Esophagus (tissue), 2 donors: ENCODE measurements at regions not wholly inside any gene's neighbourhood (a gene's known extent, or its start where the extent isn't known, plus 50 kb on each side); places are given as distances from the start of the nearest gene placed in this dataset.
"Not testable (repeated sequence)": the region's sequence is repeated elsewhere in the genome, so short reads cannot be mapped to it uniquely, and the experiment has no call there.

Experiments used
- H3K27ac ChIP-seq, 2 donors: one replicate each; pipeline ENCODE4 v1.5.1; 2013; ENCODE audit warnings: low read depth in 2 of 2, mild to moderate bottlenecking in 2 of 2, inconsistent platforms in 1 of 2, low read length in 1 of 2, moderate library complexity in 1 of 2
- H3K27me3 ChIP-seq, 2 donors: one replicate each; pipeline ENCODE4 v1.6.1; 2013; ENCODE audit warnings: low read length in 2 of 2, control low read depth in 1 of 2, mild to moderate bottlenecking in 1 of 2; ENCODE audit not compliant: insufficient read depth in 2 of 2, control insufficient read depth in 1 of 2
- H3K36me3 ChIP-seq, 2 donors: one replicate each; pipeline ENCODE4 v1.6.1; 2013; ENCODE audit warnings: low read length in 1 of 2; ENCODE audit not compliant: control insufficient read depth in 2 of 2, insufficient read depth in 2 of 2
- H3K4me1 ChIP-seq, 2 donors: one replicate each; pipeline ENCODE4 v1.6.1; 2013; ENCODE audit warnings: low read length in 1 of 2; ENCODE audit not compliant: control insufficient read depth in 2 of 2, insufficient read depth in 2 of 2
- H3K4me3 ChIP-seq, 2 donors: one replicate each; pipeline ENCODE4 v1.5.1; 2013; ENCODE audit warnings: low read length in 2 of 2, mild to moderate bottlenecking in 2 of 2, low read depth in 1 of 2, moderate library complexity in 1 of 2
- H3K9me3 ChIP-seq, 2 donors: one replicate each; pipeline ENCODE4 v1.6.1; 2013; ENCODE audit warnings: mild to moderate bottlenecking in 2 of 2, low read depth in 1 of 2, low read length in 1 of 2, moderate library complexity in 1 of 2; ENCODE audit not compliant: control insufficient read depth in 2 of 2, insufficient read depth in 1 of 2
- WGBS, 2 donors: extraction: QIAGEN DNeasy Blood & Tissue Kit; methylation state at CpG; one replicate each; pipeline ENCODE4 v1.1.7; 2013; 5-methylcytosine and 5-hydroxymethylcytosine counted together
- donor health status: healthy with polysubstance abuse.
- donor health status: Bipolar disorder and iron deficiency.

DNA sequence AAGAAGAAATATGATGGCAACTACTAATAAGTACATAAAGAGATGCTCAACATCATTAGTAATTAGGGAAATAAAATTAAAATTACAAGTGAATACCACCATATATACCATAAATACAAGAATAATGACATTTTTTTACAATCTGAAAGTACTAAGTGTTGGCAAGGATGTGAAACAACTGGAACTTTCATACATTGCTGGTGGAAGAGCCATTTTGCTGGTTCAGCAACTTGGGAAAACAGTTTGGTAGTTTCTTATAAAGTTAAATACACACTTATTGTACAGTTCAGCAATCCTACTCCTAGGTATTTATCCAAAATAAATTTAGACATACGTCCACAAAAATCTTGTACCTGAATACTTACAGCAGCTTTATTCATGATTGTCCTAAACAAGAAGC, 192.9 kb downstream of the CARTPT start:
- no peak overlapping the region for H3K27ac ChIP-seq
- WGBS, 2 donors: 94 to 98% methylated on average over 1 of the region's 1 CpG

DNA sequence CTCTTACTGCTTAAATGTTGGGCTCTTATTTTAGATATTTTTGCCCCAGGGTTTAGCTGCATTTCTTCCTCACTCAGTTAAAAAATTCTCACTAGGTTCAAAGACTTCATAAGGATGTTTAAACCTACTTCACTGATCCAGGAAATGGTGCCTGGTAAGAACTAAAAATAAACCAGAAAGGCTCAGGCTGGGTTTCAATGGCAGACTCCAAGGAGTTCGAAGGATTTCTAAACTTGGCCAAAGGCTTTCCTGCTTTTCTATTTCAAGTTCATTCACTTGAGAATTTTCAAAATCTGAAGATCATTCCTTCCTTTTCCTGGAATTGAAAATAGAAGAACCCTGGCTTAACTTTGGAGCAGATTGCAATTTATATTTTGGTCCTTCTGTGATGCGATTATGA, 193.0 kb upstream of the MAP1B start:
- Histone ChIP-seq H3K4me1 (no peaks in the 10 kb centered on the region), H3K27ac (no peak overlapping the region), H3K9me3 (no peaks in the 10 kb centered on the region), H3K27me3 (no peaks in the 10 kb centered on the region), H3K4me3 (no peak overlapping the region), H3K36me3 (no peaks in the 10 kb centered on the region)
- 70 to 77% methylated on average over 2 of the region's 2 CpGs for WGBS, 2 donors

More for the DNA sequence above, 192.9 kb downstream of the CARTPT start:
- H3K27me3 ChIP-seq: no peaks in the 10 kb centered on the region
- no peak overlapping the region for H3K4me3 ChIP-seq
- no peaks in the 10 kb centered on the region for H3K9me3 ChIP-seq
- H3K4me1 ChIP-seq: peaks cover 0 to 3% of the 10 kb centered on the region in 2 donors
- H3K36me3 ChIP-seq: no peaks in the 10 kb centered on the region

DNA sequence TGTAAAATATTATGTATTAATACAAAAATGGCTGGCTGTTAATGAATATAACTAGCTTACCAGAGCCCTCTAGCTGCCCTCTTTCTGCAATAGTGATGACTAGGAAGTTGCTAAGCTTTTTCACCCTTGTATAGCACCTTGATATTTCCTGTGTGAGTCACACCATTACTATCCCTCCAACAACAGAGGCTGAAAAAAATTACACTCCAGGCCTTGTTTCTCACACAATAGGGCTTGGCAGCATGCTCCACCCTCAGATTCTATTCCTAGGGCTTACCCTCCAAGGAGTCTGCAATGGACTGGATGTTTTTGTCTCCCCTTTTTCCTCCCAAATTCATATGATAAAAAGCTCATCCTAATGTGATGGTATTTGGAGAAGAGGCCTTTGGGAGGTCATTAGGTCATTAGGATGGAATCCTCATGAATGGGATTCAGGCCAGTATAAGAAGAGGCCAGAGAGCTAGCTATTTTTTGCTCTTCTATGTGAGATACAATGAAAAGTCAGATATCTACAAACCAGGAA, 184.6 kb upstream of the MAP1B start:
- H3K36me3 ChIP-seq: no peaks in the 10 kb centered on the region
- H3K27me3 ChIP-seq: no peaks in the 10 kb centered on the region
- H3K9me3 ChIP-seq: peaks cover 0 to 4% of the 10 kb centered on the region in 2 donors
- no peak overlapping the region for H3K4me3 ChIP-seq
- H3K4me1 ChIP-seq: peaks cover 0 to 2% of the 10 kb centered on the region in 2 donors
- no peak overlapping the region for H3K27ac ChIP-seq

DNA sequence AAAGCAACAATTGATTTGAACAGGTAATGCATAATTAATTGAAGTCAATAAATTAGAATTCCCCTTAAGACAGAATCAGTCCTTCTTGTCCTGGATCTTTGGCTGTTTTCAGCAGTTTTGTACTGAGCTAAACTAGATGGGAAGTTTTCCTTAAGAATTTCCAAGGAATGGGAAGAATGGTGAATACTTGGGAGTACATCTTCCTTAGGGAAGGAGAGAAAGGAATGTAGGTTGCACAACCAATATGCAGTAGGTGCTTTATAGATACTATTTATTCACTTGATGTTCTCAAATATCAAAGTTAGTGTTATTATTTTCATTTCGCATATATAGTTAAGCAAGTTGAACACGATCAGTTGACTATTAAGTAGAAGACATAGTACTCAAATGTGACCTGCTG, 183.5 kb upstream of the MAP1B start:
- Histone ChIP-seq H3K9me3 (peaks cover 0 to 4% of the 10 kb centered on the region in 2 donors), H3K36me3 (no peaks in the 10 kb centered on the region), H3K27me3 (no peaks in the 10 kb centered on the region), H3K4me3 (no peak overlapping the region), H3K4me1 (peaks cover 0 to 2% of the 10 kb centered on the region in 2 donors), H3K27ac (no peak overlapping the region)
- WGBS, 2 donors: 96 to 97% methylated on average over 2 of the region's 2 CpGs

DNA sequence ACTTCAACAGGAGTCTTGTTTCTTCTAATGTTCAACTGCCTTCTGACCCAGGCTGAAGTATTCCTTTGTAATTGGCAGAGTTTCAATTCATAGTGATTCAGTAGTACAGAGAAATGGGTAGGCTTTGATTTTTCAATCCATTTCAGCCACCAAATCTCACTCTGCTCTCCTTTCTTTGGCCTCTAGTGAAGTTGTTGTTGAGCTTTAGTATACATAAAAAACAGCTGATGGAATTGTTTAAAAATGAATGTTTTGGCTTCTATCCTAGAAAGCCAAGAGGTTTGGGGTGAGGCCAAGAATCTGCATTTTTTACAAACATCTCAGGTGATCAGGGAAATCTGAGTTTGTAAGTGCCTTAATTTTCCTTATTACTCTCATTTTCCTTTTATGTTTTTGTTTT, 182.9 kb upstream of the MAP1B start:
- H3K4me3 ChIP-seq: no peak overlapping the region
- peaks cover 0 to 4% of the 10 kb centered on the region in 2 donors for H3K9me3 ChIP-seq
- peaks cover 0 to 2% of the 10 kb centered on the region in 2 donors for H3K4me1 ChIP-seq
- no peaks in the 10 kb centered on the region for H3K36me3 ChIP-seq
- H3K27me3 ChIP-seq: no peaks in the 10 kb centered on the region
- H3K27ac ChIP-seq: no peak overlapping the region

DNA sequence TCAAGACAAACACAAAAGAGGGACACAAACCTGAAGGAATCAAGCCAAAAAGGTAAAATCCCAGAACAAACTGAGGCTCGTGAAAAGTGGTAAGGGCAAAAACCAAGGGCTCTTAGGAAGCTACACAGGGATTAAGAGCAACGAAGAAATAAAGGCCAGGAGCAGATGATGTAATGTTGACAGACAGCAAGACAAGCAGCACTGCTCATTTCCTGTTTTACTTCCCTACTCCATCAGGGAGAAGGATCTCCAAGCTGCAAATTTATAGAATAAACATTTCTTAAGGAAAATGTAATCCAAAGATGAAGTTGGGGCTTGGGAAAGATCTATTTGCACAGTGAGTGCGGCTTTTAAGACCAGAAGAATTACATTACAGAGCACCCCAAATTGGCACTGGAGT, 182.3 kb upstream of the MAP1B start:
- WGBS, 2 donors: 26 to 30% methylated on average over 3 of the region's 3 CpGs
- H3K27me3 ChIP-seq: no peaks in the 10 kb centered on the region
- H3K4me3 ChIP-seq: no peak overlapping the region
- peaks cover 0 to 2% of the 10 kb centered on the region in 2 donors for H3K4me1 ChIP-seq
- peaks cover 0 to 4% of the 10 kb centered on the region in 2 donors for H3K9me3 ChIP-seq
- H3K27ac ChIP-seq: no peak overlapping the region
- H3K36me3 ChIP-seq: no peaks in the 10 kb centered on the region

DNA sequence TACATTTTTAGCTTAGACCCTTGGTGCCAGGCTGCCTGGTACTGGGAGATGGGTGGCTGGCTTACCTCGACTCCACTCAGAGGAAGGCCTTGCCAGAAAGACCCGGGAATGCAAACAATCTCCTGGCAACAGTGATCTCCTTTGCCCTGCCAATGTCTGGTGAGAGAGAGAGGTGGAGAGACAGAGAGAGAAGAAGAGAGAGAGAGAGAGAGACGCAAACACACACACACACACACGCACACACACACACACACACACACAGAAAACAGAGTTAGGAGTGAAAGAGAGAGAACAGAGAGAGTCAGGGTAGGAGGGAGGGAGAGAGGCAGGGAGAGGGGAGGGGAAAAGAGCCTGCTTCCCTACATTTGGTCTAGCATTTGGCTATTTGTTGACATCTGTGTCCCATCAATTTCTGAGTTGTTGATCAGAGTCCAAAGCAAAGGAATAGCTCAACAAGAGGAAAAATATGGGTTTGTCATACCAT, 181.6 kb upstream of the MAP1B start:
- Histone ChIP-seq H3K36me3 (no peaks in the 10 kb centered on the region), H3K27ac (no peak overlapping the region), H3K4me3 (no peak overlapping the region), H3K4me1 (peaks cover 0 to 2% of the 10 kb centered on the region in 2 donors), H3K27me3 (no peaks in the 10 kb centered on the region), H3K9me3 (peaks cover 0 to 4% of the 10 kb centered on the region in 2 donors)
- 22 to 39% methylated on average over 4 of the region's 4 CpGs for WGBS, 2 donors

DNA sequence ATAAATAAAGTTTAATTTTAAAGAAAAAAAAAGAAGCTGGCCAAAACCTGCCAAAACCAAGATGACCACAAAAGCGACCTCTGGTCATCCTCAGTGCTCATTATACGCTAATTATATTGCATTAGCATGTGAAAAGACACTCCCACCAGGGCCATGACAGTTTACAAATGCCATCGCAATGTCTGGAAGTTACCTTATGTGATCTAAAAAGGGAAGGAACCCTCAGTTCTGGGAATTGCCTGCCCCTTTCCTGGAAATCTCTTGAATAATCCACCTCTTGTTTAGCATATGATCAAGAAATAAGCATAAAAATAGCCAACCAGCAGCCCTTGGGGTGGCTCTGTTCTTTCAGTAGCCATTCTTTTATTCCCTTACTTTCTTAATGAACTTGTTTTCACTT, 178.3 kb upstream of the MAP1B start:
- Histone ChIP-seq H3K36me3 (no peaks in the 10 kb centered on the region), H3K4me1 (peaks cover 0 to 2% of the 10 kb centered on the region in 2 donors), H3K4me3 (no peak overlapping the region), H3K9me3 (peaks cover 0 to 4% of the 10 kb centered on the region in 2 donors), H3K27ac (no peak overlapping the region), H3K27me3 (peaks cover 0 to 2% of the 10 kb centered on the region in 2 donors)
- 73 to 80% methylated on average over 3 of the region's 3 CpGs for WGBS, 2 donors

DNA sequence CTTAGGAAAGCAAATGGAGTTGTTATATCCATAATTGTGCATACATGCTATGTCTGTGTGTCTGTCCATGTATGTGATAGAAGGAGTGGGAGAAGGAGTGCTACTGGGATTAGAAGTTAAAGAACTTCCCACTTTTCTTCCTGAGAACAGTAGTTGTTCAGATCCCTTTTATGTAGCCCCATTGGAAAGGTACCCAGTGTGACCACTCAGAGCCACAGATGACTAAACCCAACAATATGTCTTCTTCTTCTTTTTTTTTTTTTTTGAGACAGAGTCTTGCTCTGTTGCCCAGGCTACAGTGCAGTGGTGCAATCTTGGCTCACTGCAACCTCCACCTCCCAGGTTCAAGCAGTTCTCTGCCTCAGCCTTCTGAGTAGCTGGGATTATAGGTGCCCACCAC, 176.7 kb upstream of the MAP1B start:
- H3K36me3 ChIP-seq, H3K9me3 ChIP-seq, H3K4me1 ChIP-seq, H3K27ac ChIP-seq, H3K27me3 ChIP-seq, H3K4me3 ChIP-seq: not testable (repeated sequence)

DNA sequence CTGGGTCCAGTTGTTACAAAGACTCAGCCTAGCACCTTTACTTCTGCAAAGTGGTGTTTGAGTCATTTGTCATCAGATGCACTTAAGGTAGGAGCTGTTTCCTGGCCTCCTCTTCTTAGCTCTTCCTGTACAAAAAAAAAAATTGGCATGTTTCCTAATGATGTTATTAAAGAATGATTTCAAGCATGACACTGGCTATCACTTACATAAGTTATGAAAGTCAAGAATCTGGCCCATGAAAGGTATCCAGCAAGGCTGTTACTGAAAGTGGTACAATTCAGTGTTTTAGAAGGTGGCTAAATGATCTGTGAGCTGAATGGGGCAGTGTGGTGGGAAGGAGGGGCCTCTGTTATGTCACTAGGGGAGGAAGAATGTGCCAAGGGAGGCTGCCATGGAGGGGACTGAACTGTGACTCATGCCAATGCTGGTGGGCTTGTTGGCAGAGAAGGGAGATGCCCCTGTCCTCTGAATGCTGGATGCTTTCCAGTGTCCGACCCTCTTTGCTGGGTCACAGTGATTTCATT, 175.1 kb upstream of the MAP1B start:
- no peaks in the 10 kb centered on the region for H3K4me1 ChIP-seq
- H3K27me3 ChIP-seq: peaks cover 0 to 2% of the 10 kb centered on the region in 2 donors
- peaks cover 0 to 4% of the 10 kb centered on the region in 2 donors for H3K9me3 ChIP-seq
- 50 to 61% methylated on average over 1 of the region's 1 CpG for WGBS, 2 donors
- peak overlapping the region in 1 of 2 donors; percentile 24 for H3K27ac ChIP-seq
- H3K36me3 ChIP-seq: no peaks in the 10 kb centered on the region
- H3K4me3 ChIP-seq: no peak overlapping the region
